Sigmoid colon (tissue), 4 donors: ENCODE measurements at regions not wholly inside any gene's neighbourhood (a gene's known extent, or its start where the extent isn't known, plus 50 kb on each side); places are given as distances from the start of the nearest gene placed in this dataset.

Experiments used
- POLR2A ChIP-seq, 2 donors: fragments of 450-650 bp; IDR thresholded peaks; one replicate each; pipeline ENCODE4 v1.6.1; 2016; ENCODE audit warnings: antibody characterized with exemption in 2 of 2, mild to moderate bottlenecking in 2 of 2, moderate library complexity in 2 of 2
- POLR2AphosphoS5 ChIP-seq, 4 donors: sonication (generic); formaldehyde crosslinking; IDR thresholded peaks; one replicate each; pipeline ENCODE4 v1.6.1; 2017; ENCODE audit warnings: antibody characterized with exemption in 4 of 4

GRCh38 chr20:61044499-61044898 lies 207.6 kb upstream of the CDH4 start:
- TF ChIP-seq POLR2A (IDR thresholded peaks at IDR 0.05) (no peak), POLR2AphosphoS5 (IDR thresholded peaks at IDR 0.05) (no peak)
